ENCODE measurements at regions not wholly inside any gene's neighbourhood (a gene's known extent, or its start where the extent isn't known, plus 50 kb on each side); places are given as distances from the start of the nearest gene placed in this dataset.
A peak's percentile ranks its signal among the peaks of the same experiment; 100 is the strongest.

- peak overlapping the region; percentile 41 for H2BK20ac ChIP-seq (ENCODE audit: low read depth, low read length)
- H3K4me3 ChIP-seq (ENCODE audit: insufficient read depth, low read depth, low read length) = no peak overlapping the region
- WGBS, 2 experiments (ENCODE audit: extremely low coverage in 2 of 2, insufficient read length in 1 of 2) = 0% methylated on average over 1 of the region's 4 CpGs; no CpG with 5 or more reads in 1 of the 2 experiments
- peak overlapping the region in 1 of 2 experiments; percentile 60; a peak in 2 of 4 replicates for H4K8ac ChIP-seq (ENCODE audit: low read depth in 2 of 2, low read length in 2 of 2)
- peak overlapping the region; percentile 20; the same call in 1 of the 2 replicates for H3K14ac ChIP-seq (replicated peaks; ENCODE audit: low read depth, low read length)
- H3K56ac ChIP-seq (ENCODE audit: extremely low read depth, insufficient read depth, low read length) = no peak overlapping the region
- H3K9me3 ChIP-seq (ENCODE audit: control insufficient read depth, insufficient read depth, low read length) = no peaks in the 10 kb centered on the region
- ChIA-PET POLR2A (ENCODE audit: unreplicated experiment) (no interaction called here), CTCF (interaction anchor here (0.6 to 2.0 kb wide), 5 partner anchors 15 to 722 kb away, joined by 3 to 6 read pairs (median 5); no protein-coding TSS in a partner anchor)
- dilution Hi-C loops (cut with HindIII; ENCODE audit: low sequenced_read_pairs, unreplicated experiment) (no loop called here), intact Hi-C loops (cut with micrococcal nuclease) (loop anchor here (5.0 kb wide), 1 partner anchor 208 kb away; the partner anchor contains the start of gene BCL6), in situ Hi-C loops (cut with MboI; ENCODE audit: low sequenced_read_pairs) (no loop called here)
- no TSS peak for BruUV-seq (replicated peaks)
- H2AFZ ChIP-seq (replicated peaks; ENCODE audit: low read length, poor library complexity) = no peak overlapping the region
- H3K27ac ChIP-seq (ENCODE audit: insufficient read depth, low read length) = peak overlapping the region; percentile 60
- TF ChIP-seq FOS (IDR thresholded peaks at IDR 0.05; ENCODE audit: low read depth, low read length) = peak; percentile 56
- peak; percentile 68 for TF ChIP-seq MAFK (IDR thresholded peaks at IDR 0.05; ENCODE audit: low read depth, low read length)
- no peak for TF ChIP-seq RFX5 (IDR thresholded peaks at IDR 0.05; ENCODE audit: low read depth, low read length)
- no peak for TF ChIP-seq USF2 (IDR thresholded peaks at IDR 0.05; ENCODE audit: low read depth, low read length)
- peak; percentile 23; the same call in 1 of the 2 replicates for TF ChIP-seq SMC3 (IDR thresholded peaks at IDR 0.05; ENCODE audit: low read depth, low read length)
- TF ChIP-seq CHD1 (IDR thresholded peaks at IDR 0.05; ENCODE audit: low read depth, low read length) = no peak
- peak; percentile 92 for TF ChIP-seq NFE2L2 (IDR thresholded peaks at IDR 0.05; ENCODE audit: low read depth, low read length)
- TF ChIP-seq BHLHE40 (IDR thresholded peaks at IDR 0.05; ENCODE audit: low read depth, low read length) = peak; percentile 15; the same call in 1 of the 2 replicates
- peak; percentile 96 for TF ChIP-seq CEBPB (IDR thresholded peaks at IDR 0.05; ENCODE audit: low read depth, low read length)
- 0 out of 2 replicates have a peak, but pooled peaks have one; percentile 5 for TF ChIP-seq MAZ (IDR thresholded peaks at IDR 0.05; ENCODE audit: borderline replicate concordance, low read depth, low read length)
- 0 out of 2 replicates have a peak, but pooled peaks have one; percentile 33 for TF ChIP-seq POLR2A (IDR thresholded peaks at IDR 0.05; ENCODE audit: low read depth, low read length)
- TF ChIP-seq RCOR1 (IDR thresholded peaks at IDR 0.05; ENCODE audit: insufficient replicate concordance, low read length) = peak; percentile 34
- H4K5ac ChIP-seq (ENCODE audit: low read depth, low read length) = 0 out of 2 replicates have a peak overlapping the region, but pooled peaks have one; percentile 14
- peak overlapping the region; percentile 63 for H3K4ac ChIP-seq (ENCODE audit: low read depth, low read length)
- no peak overlapping the region for H2AK9ac ChIP-seq (replicated peaks; ENCODE audit: low read depth, low read length, poor library complexity)
- H4K20me1 ChIP-seq (ENCODE audit: insufficient read depth, low read length) = peaks cover 5% of the 10 kb centered on the region; the same call in 1 of the 2 replicates
- peak overlapping the region; percentile 70 for H3K4me2 ChIP-seq (ENCODE audit: low read depth, low read length)
- ATAC-seq (ENCODE audit: low read depth) = peak; percentile 82
- no peak overlapping the region for H2BK15ac ChIP-seq (ENCODE audit: low read depth, low read length)
- peak overlapping the region; percentile 20; the same call in 1 of the 2 replicates for H2AK5ac ChIP-seq (ENCODE audit: low read depth, low read length)
- peaks cover 14% of the 10 kb centered on the region for H3K4me1 ChIP-seq (ENCODE audit: control insufficient read depth, insufficient read depth, low read length)
- H3K18ac ChIP-seq (ENCODE audit: low read depth, low read length) = peak overlapping the region; percentile 45
- H3K9ac ChIP-seq (ENCODE audit: low read depth, low read length) = no peak overlapping the region
- H3K23ac ChIP-seq (ENCODE audit: low read depth, low read length) = peak overlapping the region; percentile 6; the same call in 1 of the 2 replicates
- peak overlapping the region; percentile 44 for H2BK5ac ChIP-seq (ENCODE audit: low read depth, low read length, poor library complexity, severe bottlenecking)
- DNase-seq = peak; percentile 93
- H3K36me3 ChIP-seq (ENCODE audit: control insufficient read depth, insufficient read depth, low read length) = no peaks in the 10 kb centered on the region
- no peaks in the 10 kb centered on the region; the same call in none of the 2 replicates for H3K27me3 ChIP-seq (ENCODE audit: control insufficient read depth, insufficient read depth, low read length)
- peak overlapping the region; percentile 63; the same call in 1 of the 2 replicates for H4K91ac ChIP-seq (ENCODE audit: insufficient read depth, low read depth, low read length)
- H3K9me1 ChIP-seq (ENCODE audit: insufficient read depth, low read length) = peaks cover 10% of the 10 kb centered on the region; the same call in 1 of the 2 replicates
- H2BK120ac ChIP-seq (ENCODE audit: low read depth, low read length) = peak overlapping the region; percentile 30
- no peaks in the 10 kb centered on the region for H3K79me1 ChIP-seq (ENCODE audit: low read depth in 1 of 2, low read length in 2 of 2)
Measured at GRCh38 chr3:187954873-187955586, 198.9 kb upstream of the LPP start.

Measured in IMR-90 (cell line).